ENCODE measurements at regions not wholly inside any gene's neighbourhood (a gene's known extent, or its start where the extent isn't known, plus 50 kb on each side); places are given as distances from the start of the nearest gene placed in this dataset.

- Histone ChIP-seq H3K27ac (ENCODE audit: low read depth, low read length) (peak overlapping the region; percentile 27), H3K4me2 (ENCODE audit: insufficient read depth, low read length) (no peak overlapping the region), H2AFZ (ENCODE audit: low read length) (no peak overlapping the region), H3K36me3 (ENCODE audit: insufficient read depth, low read length) (no peaks in the 10 kb centered on the region), H3K9me3 (ENCODE audit: low read depth, low read length) (no peaks in the 10 kb centered on the region), H3K79me2 (ENCODE audit: insufficient read depth, low read length) (no peaks in the 10 kb centered on the region), H3K4me1 (ENCODE audit: insufficient read depth, low read length) (no peaks in the 10 kb centered on the region), H3K27me3 (ENCODE audit: insufficient read depth, low read length) (no peaks in the 10 kb centered on the region), H4K20me1 (ENCODE audit: insufficient read depth, low read length) (no peaks in the 10 kb centered on the region), H3K4me3 (ENCODE audit: insufficient read depth, low read length) (no peak overlapping the region)
- peak; percentile 47 for TF ChIP-seq CTCF (IDR thresholded peaks at IDR 0.05; ENCODE audit: extremely low read depth, low read depth, low read length)
- DNase-seq (ENCODE audit: insufficient read length, low spot score, missing footprints) = peak; percentile 68
These were observed 239.0 kb upstream of the NAALADL2 start for GRCh38 chr3:174620138-174620537.

GRCh38 chr3:174620855-174621472 is 238.2 kb upstream of the NAALADL2 start:
- Histone ChIP-seq H3K36me3 (ENCODE audit: insufficient read depth, low read length) (no peaks in the 10 kb centered on the region), H3K27ac (ENCODE audit: low read depth, low read length) (no peak overlapping the region), H3K79me2 (ENCODE audit: insufficient read depth, low read length) (no peaks in the 10 kb centered on the region), H2AFZ (ENCODE audit: low read length) (no peak overlapping the region), H3K27me3 (ENCODE audit: insufficient read depth, low read length) (no peaks in the 10 kb centered on the region), H3K9me3 (ENCODE audit: low read depth, low read length) (no peaks in the 10 kb centered on the region), H3K4me1 (ENCODE audit: insufficient read depth, low read length) (no peaks in the 10 kb centered on the region), H4K20me1 (ENCODE audit: insufficient read depth, low read length) (no peaks in the 10 kb centered on the region), H3K4me2 (ENCODE audit: insufficient read depth, low read length) (no peak overlapping the region), H3K4me3 (ENCODE audit: insufficient read depth, low read length) (no peak overlapping the region)
- DNase-seq (ENCODE audit: insufficient read length, low spot score, missing footprints) = no peak
- no peak for TF ChIP-seq CTCF (IDR thresholded peaks at IDR 0.05; ENCODE audit: extremely low read depth, low read depth, low read length)

GRCh38 chr3:174633342-174633741 is 225.8 kb upstream of the NAALADL2 start:
- Histone ChIP-seq H3K4me3 (ENCODE audit: insufficient read depth, low read length) (no peak overlapping the region), H3K27ac (ENCODE audit: low read depth, low read length) (no peak overlapping the region), H2AFZ (ENCODE audit: low read length) (no peak overlapping the region), H3K27me3 (ENCODE audit: insufficient read depth, low read length) (no peaks in the 10 kb centered on the region), H3K36me3 (ENCODE audit: insufficient read depth, low read length) (no peaks in the 10 kb centered on the region), H3K4me2 (ENCODE audit: insufficient read depth, low read length) (no peak overlapping the region), H3K9me3 (ENCODE audit: low read depth, low read length) (no peaks in the 10 kb centered on the region), H3K79me2 (ENCODE audit: insufficient read depth, low read length) (no peaks in the 10 kb centered on the region), H4K20me1 (ENCODE audit: insufficient read depth, low read length) (no peaks in the 10 kb centered on the region), H3K4me1 (ENCODE audit: insufficient read depth, low read length) (no peaks in the 10 kb centered on the region)
- TF ChIP-seq CTCF (IDR thresholded peaks at IDR 0.05; ENCODE audit: extremely low read depth, low read depth, low read length) = no peak
- peak; percentile 26 for DNase-seq (ENCODE audit: insufficient read length, low spot score, missing footprints)

GRCh38 chr3:174636451-174636850 is 222.7 kb upstream of the NAALADL2 start:
- no peaks in the 10 kb centered on the region for H3K27me3 ChIP-seq (ENCODE audit: insufficient read depth, low read length)
- H4K20me1 ChIP-seq (ENCODE audit: insufficient read depth, low read length) = no peaks in the 10 kb centered on the region
- TF ChIP-seq CTCF (IDR thresholded peaks at IDR 0.05; ENCODE audit: extremely low read depth, low read depth, low read length) = no peak
- H3K4me2 ChIP-seq (ENCODE audit: insufficient read depth, low read length) = no peak overlapping the region
- H3K4me1 ChIP-seq (ENCODE audit: insufficient read depth, low read length) = no peaks in the 10 kb centered on the region
- no peak overlapping the region for H3K27ac ChIP-seq (ENCODE audit: low read depth, low read length)
- H3K79me2 ChIP-seq (ENCODE audit: insufficient read depth, low read length) = no peaks in the 10 kb centered on the region
- H3K4me3 ChIP-seq (ENCODE audit: insufficient read depth, low read length) = no peak overlapping the region
- no peaks in the 10 kb centered on the region for H3K36me3 ChIP-seq (ENCODE audit: insufficient read depth, low read length)
- H3K9me3 ChIP-seq (ENCODE audit: low read depth, low read length) = no peaks in the 10 kb centered on the region
- no peak for DNase-seq (ENCODE audit: insufficient read length, low spot score, missing footprints)
- H2AFZ ChIP-seq (ENCODE audit: low read length) = no peak overlapping the region
